GM13977 (cell line): ENCODE measurements at regions not wholly inside any gene's neighbourhood (a gene's known extent, or its start where the extent isn't known, plus 50 kb on each side); places are given as distances from the start of the nearest gene placed in this dataset.

Source experiments
- DNase-seq: peaks from one replicate; pipeline ENCODE4 v3.0.0; 2012; ENCODE audit warnings: low spot score
- in situ Hi-C: fragments of 300-500 bp; cut with MboI; formaldehyde crosslinking; loops from one replicate; pipeline ENCODE4 v1.12.0; 2022; ENCODE audit warnings: low sequenced_read_pairs, low pct_unique_long_range_greater_than_20kb, mixed read lengths, inconsistent platforms; ENCODE audit not compliant: unreplicated experiment
- TF ChIP-seq, protein P1 (sequence below): IDR thresholded peaks from 2 replicates; pipeline ENCODE4 v1.5.1; 2012; ENCODE audit warnings: mild to moderate bottlenecking, control low read depth; ENCODE audit not compliant: insufficient read depth; ENCODE audit errors: extremely low read depth, missing control alignments

DNA sequence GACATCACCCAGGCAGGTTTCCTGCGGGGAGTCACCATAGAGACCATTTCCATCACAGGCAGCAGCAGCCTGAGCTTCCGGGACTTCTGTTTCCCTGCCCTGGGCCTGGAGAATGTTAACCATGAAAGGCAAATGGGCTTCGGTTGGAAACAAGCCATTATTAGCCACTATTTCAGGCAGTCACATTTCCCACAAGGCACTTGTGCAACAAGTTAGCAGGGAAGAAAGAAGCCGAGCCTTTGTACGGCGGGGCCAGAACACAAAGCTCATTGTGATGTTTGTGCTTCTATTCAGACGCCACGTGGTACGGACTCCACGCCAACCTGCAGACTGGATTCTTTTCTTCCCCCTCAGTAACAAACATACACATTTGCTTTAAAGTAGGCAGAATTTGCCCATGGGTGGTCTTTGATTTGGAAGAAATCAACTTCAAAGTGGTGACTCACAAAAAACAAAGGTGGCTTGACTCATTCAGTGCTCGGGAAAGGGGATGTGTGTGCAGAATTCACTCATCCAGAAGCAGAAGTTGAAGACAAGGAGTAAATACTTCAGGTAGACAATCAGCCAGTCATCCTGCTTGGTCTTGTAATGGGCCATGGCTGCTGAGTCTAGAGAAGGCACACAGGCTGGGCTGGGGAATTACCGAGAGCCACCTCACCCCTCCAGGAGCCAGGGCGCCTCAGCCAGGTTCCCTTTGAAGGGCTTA is 154.2 kb upstream of the PRMT8 start:
- in situ Hi-C loops: loop anchor here (25.0 kb wide), 1 partner anchor 451 kb away; no protein-coding TSS in a partner anchor
- TF ChIP-seq, protein P1, sequence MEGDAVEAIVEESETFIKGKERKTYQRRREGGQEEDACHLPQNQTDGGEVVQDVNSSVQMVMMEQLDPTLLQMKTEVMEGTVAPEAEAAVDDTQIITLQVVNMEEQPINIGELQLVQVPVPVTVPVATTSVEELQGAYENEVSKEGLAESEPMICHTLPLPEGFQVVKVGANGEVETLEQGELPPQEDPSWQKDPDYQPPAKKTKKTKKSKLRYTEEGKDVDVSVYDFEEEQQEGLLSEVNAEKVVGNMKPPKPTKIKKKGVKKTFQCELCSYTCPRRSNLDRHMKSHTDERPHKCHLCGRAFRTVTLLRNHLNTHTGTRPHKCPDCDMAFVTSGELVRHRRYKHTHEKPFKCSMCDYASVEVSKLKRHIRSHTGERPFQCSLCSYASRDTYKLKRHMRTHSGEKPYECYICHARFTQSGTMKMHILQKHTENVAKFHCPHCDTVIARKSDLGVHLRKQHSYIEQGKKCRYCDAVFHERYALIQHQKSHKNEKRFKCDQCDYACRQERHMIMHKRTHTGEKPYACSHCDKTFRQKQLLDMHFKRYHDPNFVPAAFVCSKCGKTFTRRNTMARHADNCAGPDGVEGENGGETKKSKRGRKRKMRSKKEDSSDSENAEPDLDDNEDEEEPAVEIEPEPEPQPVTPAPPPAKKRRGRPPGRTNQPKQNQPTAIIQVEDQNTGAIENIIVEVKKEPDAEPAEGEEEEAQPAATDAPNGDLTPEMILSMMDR: no peak
- DNase-seq: no peak

DNA sequence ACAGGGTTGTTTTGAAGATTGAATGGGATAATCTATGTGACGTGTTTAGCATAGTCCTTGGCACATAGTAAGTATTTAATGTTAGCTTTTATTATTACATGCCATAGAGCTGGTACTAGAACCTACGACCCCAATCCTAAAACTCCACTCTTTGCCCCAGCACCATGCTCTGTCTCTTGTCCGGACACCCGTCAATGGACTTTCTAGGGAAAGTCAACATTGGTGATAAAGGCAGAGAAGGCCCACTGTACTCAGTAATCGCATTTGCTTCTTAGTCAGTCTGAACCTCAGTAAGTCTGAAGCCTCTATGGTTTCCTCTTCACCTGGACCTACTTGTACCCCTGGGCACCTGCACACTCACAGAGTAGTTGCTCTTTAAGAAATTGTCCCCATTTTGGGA is 153.1 kb upstream of the PRMT8 start:
- TF ChIP-seq, protein P1: no peak
- DNase-seq: no peak
- in situ Hi-C loops: loop anchor here (25.0 kb wide), 1 partner anchor 449 kb away; no protein-coding TSS in a partner anchor

GRCh38 chr12:3339221-3339620 is 151.8 kb upstream of the PRMT8 start:
- TF ChIP-seq, protein P1: no peak
- in situ Hi-C loops: loop anchor here (25.0 kb wide), 1 partner anchor 448 kb away; no protein-coding TSS in a partner anchor
- no peak for DNase-seq

GRCh38 chr12:3341594-3341993 is 149.4 kb upstream of the PRMT8 start:
- TF ChIP-seq, protein P1: no peak
- in situ Hi-C loops: loop anchor here (25.0 kb wide), 1 partner anchor 446 kb away; no protein-coding TSS in a partner anchor
- no peak for DNase-seq

DNA sequence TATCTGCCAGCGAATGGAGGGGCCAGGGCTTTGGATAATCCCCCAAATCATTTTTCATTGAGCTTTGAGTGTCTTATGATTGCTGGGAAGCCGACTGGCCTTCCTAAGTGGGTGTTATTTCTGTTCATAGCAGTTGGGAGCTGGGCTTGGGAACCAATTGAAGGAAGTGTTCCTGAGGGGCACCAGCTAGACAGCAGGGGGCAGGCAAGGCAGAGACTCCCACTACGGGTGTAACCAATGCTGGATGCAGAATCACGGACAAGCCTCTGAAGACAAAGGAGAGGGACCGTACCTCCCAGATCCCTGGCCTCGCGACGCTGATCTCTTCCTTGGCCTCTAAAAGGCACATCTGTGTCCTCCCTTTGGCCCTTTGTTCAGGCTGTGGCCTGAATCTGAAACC is 149.0 kb upstream of the PRMT8 start:
- in situ Hi-C loops: loop anchor here (25.0 kb wide), 1 partner anchor 445 kb away; no protein-coding TSS in a partner anchor
- DNase-seq: peak; percentile 47

DNA sequence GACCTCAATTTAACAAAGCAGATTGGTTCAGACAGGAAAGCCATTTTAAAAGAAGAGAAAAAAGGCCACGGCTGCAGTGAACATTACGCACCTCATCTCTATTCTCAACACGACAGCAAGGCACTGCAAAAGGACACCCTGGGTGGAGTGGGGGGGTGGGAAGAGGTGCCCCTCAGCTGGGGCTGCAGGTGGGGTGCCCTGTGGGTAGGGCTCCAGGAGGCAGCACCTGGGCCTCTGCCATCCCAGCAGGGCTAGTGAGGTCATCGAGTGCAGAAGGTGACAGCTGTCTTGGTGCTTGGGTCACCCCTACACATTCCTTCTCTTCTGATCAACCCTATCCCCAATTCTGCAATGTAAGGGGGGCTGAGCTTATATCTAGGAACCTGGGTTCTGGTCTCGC is 142.9 kb upstream of the PRMT8 start:
- TF ChIP-seq, protein P1: no peak
- in situ Hi-C loops: loop anchor here (25.0 kb wide), 1 partner anchor 439 kb away; no protein-coding TSS in a partner anchor
- DNase-seq: no peak

More for the DNA sequence above, 149.0 kb upstream of the PRMT8 start:
- TF ChIP-seq, protein P1: peak; percentile 33
